Liver (tissue), 8 donors: ENCODE measurements at regions not wholly inside any gene's neighbourhood (a gene's known extent, or its start where the extent isn't known, plus 50 kb on each side); places are given as distances from the start of the nearest gene placed in this dataset.

Experiments
- DNase-seq: peaks from one replicate; pipeline ENCODE4 v3.0.0-alpha.2; 2017; ENCODE audit warnings: low spot score
- H3K27ac ChIP-seq, 2 donors: one replicate each; pipeline ENCODE4 v1.7.0; 2013; ENCODE audit warnings: inconsistent platforms in 2 of 2, low read length in 2 of 2, control low read depth in 1 of 2, low read depth in 1 of 2, mild to moderate bottlenecking in 1 of 2
- H3K27me3 ChIP-seq, 4 donors: one replicate each; pipeline versions ENCODE4 v1.6.1 to v1.7.0; 2013; ENCODE audit warnings: low read length in 3 of 4, inconsistent platforms in 1 of 4, mild to moderate bottlenecking in 1 of 4, moderate library complexity in 1 of 4; ENCODE audit not compliant: control insufficient read depth in 4 of 4, insufficient read depth in 4 of 4
- H3K36me3 ChIP-seq, 4 donors: one replicate each; pipeline versions ENCODE4 v1.6.1 to v1.7.0; 2013; ENCODE audit warnings: low read length in 3 of 4, mild to moderate bottlenecking in 3 of 4, low read depth in 1 of 4, moderate library complexity in 1 of 4; ENCODE audit not compliant: control insufficient read depth in 4 of 4, insufficient read depth in 3 of 4
- H3K4me1 ChIP-seq, 4 donors: one replicate each; pipeline versions ENCODE4 v1.6.1 to v1.7.0; 2013; ENCODE audit warnings: low read length in 3 of 4, mild to moderate bottlenecking in 3 of 4, moderate library complexity in 1 of 4; ENCODE audit not compliant: control insufficient read depth in 4 of 4, insufficient read depth in 4 of 4
- H3K4me3 ChIP-seq, 3 donors: one replicate each; pipeline versions ENCODE4 v1.6.1 to v1.7.0; 2013; ENCODE audit warnings: low read length in 3 of 3, control low read depth in 1 of 3, low read depth in 1 of 3, mild to moderate bottlenecking in 1 of 3
- H3K9ac ChIP-seq, 2 donors: one replicate each; pipeline ENCODE4 v1.7.0; 2013; ENCODE audit warnings: low read length in 2 of 2, mild to moderate bottlenecking in 2 of 2, moderate library complexity in 2 of 2, control low read depth in 1 of 2, low read depth in 1 of 2
- H3K9me3 ChIP-seq, 4 donors: one replicate each; pipeline versions ENCODE4 v1.6.1 to v1.7.0; 2013; ENCODE audit warnings: low read length in 3 of 4; ENCODE audit not compliant: control insufficient read depth in 4 of 4
- EGR1 ChIP-seq, 2 donors: IDR thresholded peaks; 2 replicates each; pipeline ENCODE4 v1.6.1; 2016 to 2018; ENCODE audit warnings: antibody characterized with exemption in 2 of 2, low read depth in 2 of 2
- FOXA1 ChIP-seq: IDR thresholded peaks from 2 replicates; pipeline ENCODE4 v1.6.1; 2016; ENCODE audit warnings: antibody characterized with exemption
- FOXA2 ChIP-seq: IDR thresholded peaks from 2 replicates; pipeline ENCODE4 v1.6.1; 2016; ENCODE audit warnings: antibody characterized with exemption
- GABPA ChIP-seq, 2 donors: IDR thresholded peaks in 1 of 2; conservative IDR thresholded peaks in 1 of 2; 2 replicates each; pipeline ENCODE4 v1.6.1; 2016; ENCODE audit warnings: antibody characterized with exemption in 2 of 2, mild to moderate bottlenecking in 1 of 2, moderate library complexity in 1 of 2
- HNF4G ChIP-seq: IDR thresholded peaks from 2 replicates; pipeline ENCODE4 v1.6.1; 2016; ENCODE audit warnings: antibody characterized with exemption
- NR2F2 ChIP-seq: IDR thresholded peaks from 2 replicates; pipeline ENCODE4 v1.6.1; 2016; ENCODE audit warnings: antibody characterized with exemption
- RAD21 ChIP-seq, 2 donors: IDR thresholded peaks; 2 replicates each; pipeline ENCODE4 v1.6.1; 2016; ENCODE audit warnings: antibody characterized with exemption in 2 of 2, mild to moderate bottlenecking in 2 of 2
- RXRA ChIP-seq, 2 donors: IDR thresholded peaks; 2 replicates each; pipeline ENCODE4 v1.6.1; 2017 to 2018; ENCODE audit warnings: antibody characterized with exemption in 2 of 2, mild to moderate bottlenecking in 1 of 2
- SP1 ChIP-seq: IDR thresholded peaks from 2 replicates; pipeline ENCODE4 v1.6.1; 2018; ENCODE audit warnings: antibody characterized with exemption, mild to moderate bottlenecking
- TAF1 ChIP-seq: conservative IDR thresholded peaks from 2 replicates; pipeline ENCODE4 v1.6.1; 2016; ENCODE audit warnings: antibody characterized with exemption, mild to moderate bottlenecking
- WGBS: extraction: QIAGEN DNeasy Blood & Tissue Kit; methylation state at CpG from one replicate; pipeline ENCODE4 v1.1.7; 2013; 5-methylcytosine and 5-hydroxymethylcytosine counted together
- TF ChIP-seq, protein P1 (sequence below): fragments of 150-350 bp; IDR thresholded peaks from 2 replicates; pipeline ENCODE4 v1.5.1; 2017; ENCODE audit warnings: improper control_type of control experiment, low read depth, low read length; ENCODE audit not compliant: missing input control
- TF ChIP-seq, protein P2 (sequence below): IDR thresholded peaks from 2 replicates; pipeline ENCODE4 v1.6.1; 2016; ENCODE audit warnings: antibody characterized with exemption
- TF ChIP-seq, protein P3 (sequence below): IDR thresholded peaks from 2 replicates; pipeline ENCODE4 v1.6.1; 2016; ENCODE audit warnings: antibody characterized with exemption, mild to moderate bottlenecking
- TF ChIP-seq, protein P4 (sequence below): IDR thresholded peaks from 2 replicates; pipeline ENCODE4 v1.6.1; 2016; ENCODE audit warnings: antibody characterized with exemption
- TF ChIP-seq, protein P5 (sequence below): IDR thresholded peaks from 2 replicates; pipeline ENCODE4 v1.6.1; 2016; ENCODE audit warnings: antibody characterized with exemption
- donor health status: healthy.
- donor health status: healthy.
- donor health status: healthy.
- donor health status: healthy.
- donor health status: healthy.

DNA sequence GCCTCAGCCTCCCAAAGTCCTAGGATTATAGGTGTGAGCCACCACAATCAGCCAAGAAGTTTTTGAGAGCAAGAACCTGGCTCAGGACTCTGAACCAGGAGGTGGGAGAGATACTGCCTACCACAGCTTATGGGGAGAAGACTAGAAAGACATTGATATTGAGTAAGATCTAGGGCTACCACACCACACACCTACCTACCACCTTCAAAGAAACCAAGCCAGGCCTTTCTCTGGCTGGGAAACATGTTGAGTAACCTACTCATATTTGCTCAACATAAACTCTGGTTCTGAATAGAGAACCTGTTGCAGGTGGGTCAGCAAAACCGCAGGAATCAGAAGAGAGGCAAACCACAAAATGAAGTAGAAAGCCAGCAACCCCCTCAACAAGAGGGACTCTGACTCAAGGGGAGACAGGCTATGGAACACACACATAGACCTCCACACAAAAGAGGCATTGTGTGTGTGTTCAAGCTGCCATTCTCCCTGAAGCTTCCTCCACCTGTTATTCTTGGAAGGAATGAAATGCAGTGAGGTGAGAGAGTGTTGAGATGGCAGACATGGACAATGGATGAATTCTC is 1021.9 kb downstream of the NLGN4Y start:
- 64% methylated on average over 1 of the region's 1 CpG for WGBS
- no peak for DNase-seq

DNA sequence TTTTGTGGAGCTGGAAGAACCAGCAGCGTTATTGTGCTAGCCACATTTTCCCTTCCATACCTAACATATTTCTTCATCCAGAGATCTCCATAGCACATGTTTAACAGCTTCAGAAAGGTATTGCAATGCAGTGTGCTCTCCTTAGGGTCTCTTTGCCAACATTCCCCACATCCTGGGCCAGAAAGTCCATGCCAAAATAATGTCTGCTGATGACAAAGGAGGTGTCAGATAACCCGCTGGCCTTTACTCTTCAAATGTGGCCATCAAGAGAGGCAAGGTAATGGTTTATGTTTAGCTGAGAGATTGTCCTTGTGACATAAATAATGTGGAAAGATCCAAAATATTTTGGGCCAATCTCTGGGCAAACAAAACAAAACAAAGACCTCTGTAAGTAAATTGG is 1027.7 kb downstream of the NLGN4Y start:
- Histone ChIP-seq H3K27me3 (no peaks in the 10 kb centered on the region), H3K9ac (no peak overlapping the region), H3K4me1 (no peaks in the 10 kb centered on the region), H3K27ac (no peak overlapping the region), H3K36me3 (no peaks in the 10 kb centered on the region), H3K4me3 (no peak overlapping the region), H3K9me3 (no peaks in the 10 kb centered on the region)
- WGBS, result 80% methylated on average over 2 of the region's 2 CpGs
- DNase-seq, result no peak
- TF ChIP-seq, protein P1, sequence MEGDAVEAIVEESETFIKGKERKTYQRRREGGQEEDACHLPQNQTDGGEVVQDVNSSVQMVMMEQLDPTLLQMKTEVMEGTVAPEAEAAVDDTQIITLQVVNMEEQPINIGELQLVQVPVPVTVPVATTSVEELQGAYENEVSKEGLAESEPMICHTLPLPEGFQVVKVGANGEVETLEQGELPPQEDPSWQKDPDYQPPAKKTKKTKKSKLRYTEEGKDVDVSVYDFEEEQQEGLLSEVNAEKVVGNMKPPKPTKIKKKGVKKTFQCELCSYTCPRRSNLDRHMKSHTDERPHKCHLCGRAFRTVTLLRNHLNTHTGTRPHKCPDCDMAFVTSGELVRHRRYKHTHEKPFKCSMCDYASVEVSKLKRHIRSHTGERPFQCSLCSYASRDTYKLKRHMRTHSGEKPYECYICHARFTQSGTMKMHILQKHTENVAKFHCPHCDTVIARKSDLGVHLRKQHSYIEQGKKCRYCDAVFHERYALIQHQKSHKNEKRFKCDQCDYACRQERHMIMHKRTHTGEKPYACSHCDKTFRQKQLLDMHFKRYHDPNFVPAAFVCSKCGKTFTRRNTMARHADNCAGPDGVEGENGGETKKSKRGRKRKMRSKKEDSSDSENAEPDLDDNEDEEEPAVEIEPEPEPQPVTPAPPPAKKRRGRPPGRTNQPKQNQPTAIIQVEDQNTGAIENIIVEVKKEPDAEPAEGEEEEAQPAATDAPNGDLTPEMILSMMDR, result no peak
- TF ChIP-seq, protein P2, sequence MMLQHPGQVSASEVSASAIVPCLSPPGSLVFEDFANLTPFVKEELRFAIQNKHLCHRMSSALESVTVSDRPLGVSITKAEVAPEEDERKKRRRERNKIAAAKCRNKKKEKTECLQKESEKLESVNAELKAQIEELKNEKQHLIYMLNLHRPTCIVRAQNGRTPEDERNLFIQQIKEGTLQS, result no peak
- no peak for TF ChIP-seq TAF1
- TF ChIP-seq, protein P3, sequence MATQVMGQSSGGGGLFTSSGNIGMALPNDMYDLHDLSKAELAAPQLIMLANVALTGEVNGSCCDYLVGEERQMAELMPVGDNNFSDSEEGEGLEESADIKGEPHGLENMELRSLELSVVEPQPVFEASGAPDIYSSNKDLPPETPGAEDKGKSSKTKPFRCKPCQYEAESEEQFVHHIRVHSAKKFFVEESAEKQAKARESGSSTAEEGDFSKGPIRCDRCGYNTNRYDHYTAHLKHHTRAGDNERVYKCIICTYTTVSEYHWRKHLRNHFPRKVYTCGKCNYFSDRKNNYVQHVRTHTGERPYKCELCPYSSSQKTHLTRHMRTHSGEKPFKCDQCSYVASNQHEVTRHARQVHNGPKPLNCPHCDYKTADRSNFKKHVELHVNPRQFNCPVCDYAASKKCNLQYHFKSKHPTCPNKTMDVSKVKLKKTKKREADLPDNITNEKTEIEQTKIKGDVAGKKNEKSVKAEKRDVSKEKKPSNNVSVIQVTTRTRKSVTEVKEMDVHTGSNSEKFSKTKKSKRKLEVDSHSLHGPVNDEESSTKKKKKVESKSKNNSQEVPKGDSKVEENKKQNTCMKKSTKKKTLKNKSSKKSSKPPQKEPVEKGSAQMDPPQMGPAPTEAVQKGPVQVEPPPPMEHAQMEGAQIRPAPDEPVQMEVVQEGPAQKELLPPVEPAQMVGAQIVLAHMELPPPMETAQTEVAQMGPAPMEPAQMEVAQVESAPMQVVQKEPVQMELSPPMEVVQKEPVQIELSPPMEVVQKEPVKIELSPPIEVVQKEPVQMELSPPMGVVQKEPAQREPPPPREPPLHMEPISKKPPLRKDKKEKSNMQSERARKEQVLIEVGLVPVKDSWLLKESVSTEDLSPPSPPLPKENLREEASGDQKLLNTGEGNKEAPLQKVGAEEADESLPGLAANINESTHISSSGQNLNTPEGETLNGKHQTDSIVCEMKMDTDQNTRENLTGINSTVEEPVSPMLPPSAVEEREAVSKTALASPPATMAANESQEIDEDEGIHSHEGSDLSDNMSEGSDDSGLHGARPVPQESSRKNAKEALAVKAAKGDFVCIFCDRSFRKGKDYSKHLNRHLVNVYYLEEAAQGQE, result no peak

More for the DNA sequence above, 1021.9 kb downstream of the NLGN4Y start:
- Histone ChIP-seq H3K9me3 (no peaks in the 10 kb centered on the region), H3K36me3 (no peaks in the 10 kb centered on the region), H3K27me3 (no peaks in the 10 kb centered on the region), H3K4me3 (no peak overlapping the region), H3K27ac (no peak overlapping the region), H3K9ac (no peak overlapping the region), H3K4me1 (no peaks in the 10 kb centered on the region)
- TF ChIP-seq, protein P4, sequence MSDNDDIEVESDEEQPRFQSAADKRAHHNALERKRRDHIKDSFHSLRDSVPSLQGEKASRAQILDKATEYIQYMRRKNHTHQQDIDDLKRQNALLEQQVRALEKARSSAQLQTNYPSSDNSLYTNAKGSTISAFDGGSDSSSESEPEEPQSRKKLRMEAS, result no peak
- TF ChIP-seq, protein P2, result no peak
- TF ChIP-seq SP1 (no peak), FOXA2 (no peak), FOXA1 (no peak), GABPA (IDR thresholded peaks at IDR 0.05 in 1 of 2, conservative IDR thresholded peaks at IDR 0.05 in 1 of 2) (no peak), NR2F2 (no peak), HNF4G (no peak), TAF1 (no peak), EGR1 (IDR thresholded peaks at IDR 0.05; ENCODE audit: low read depth in 2 of 2) (no peak), RXRA (IDR thresholded peaks at IDR 0.05) (no peak), RAD21 (IDR thresholded peaks at IDR 0.05) (no peak)
- TF ChIP-seq, protein P1, result no peak
- TF ChIP-seq, protein P3, result no peak
- TF ChIP-seq, protein P5, sequence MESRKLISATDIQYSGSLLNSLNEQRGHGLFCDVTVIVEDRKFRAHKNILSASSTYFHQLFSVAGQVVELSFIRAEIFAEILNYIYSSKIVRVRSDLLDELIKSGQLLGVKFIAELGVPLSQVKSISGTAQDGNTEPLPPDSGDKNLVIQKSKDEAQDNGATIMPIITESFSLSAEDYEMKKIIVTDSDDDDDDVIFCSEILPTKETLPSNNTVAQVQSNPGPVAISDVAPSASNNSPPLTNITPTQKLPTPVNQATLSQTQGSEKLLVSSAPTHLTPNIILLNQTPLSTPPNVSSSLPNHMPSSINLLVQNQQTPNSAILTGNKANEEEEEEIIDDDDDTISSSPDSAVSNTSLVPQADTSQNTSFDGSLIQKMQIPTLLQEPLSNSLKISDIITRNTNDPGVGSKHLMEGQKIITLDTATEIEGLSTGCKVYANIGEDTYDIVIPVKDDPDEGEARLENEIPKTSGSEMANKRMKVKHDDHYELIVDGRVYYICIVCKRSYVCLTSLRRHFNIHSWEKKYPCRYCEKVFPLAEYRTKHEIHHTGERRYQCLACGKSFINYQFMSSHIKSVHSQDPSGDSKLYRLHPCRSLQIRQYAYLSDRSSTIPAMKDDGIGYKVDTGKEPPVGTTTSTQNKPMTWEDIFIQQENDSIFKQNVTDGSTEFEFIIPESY, result no peak
